ENCODE measurements at regions not wholly inside any gene's neighbourhood (a gene's known extent, or its start where the extent isn't known, plus 50 kb on each side); places are given as distances from the start of the nearest gene placed in this dataset.

DNA sequence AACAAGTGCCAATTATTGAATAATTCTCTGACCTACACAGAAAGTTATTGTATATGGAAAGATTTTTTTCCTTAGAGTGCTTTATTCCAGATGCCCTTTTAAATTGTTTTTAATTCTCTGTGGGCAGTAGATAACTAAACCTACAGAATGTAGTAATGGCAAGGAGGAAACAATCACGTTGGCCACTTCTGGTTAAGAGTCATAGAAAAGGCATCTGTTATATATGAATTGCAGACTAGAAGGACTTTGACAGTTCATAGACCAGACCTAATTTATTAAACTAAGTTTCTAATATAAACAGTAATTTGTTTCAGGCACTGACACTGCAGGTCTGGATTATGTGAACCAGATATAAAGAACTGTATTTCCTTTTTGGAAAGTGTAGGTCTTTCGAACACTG is 607.5 kb downstream of the PLCL1 start:
- DNase-seq (ENCODE audit: extremely low read depth, low read depth) = no peak
- TF ChIP-seq, protein P1, sequence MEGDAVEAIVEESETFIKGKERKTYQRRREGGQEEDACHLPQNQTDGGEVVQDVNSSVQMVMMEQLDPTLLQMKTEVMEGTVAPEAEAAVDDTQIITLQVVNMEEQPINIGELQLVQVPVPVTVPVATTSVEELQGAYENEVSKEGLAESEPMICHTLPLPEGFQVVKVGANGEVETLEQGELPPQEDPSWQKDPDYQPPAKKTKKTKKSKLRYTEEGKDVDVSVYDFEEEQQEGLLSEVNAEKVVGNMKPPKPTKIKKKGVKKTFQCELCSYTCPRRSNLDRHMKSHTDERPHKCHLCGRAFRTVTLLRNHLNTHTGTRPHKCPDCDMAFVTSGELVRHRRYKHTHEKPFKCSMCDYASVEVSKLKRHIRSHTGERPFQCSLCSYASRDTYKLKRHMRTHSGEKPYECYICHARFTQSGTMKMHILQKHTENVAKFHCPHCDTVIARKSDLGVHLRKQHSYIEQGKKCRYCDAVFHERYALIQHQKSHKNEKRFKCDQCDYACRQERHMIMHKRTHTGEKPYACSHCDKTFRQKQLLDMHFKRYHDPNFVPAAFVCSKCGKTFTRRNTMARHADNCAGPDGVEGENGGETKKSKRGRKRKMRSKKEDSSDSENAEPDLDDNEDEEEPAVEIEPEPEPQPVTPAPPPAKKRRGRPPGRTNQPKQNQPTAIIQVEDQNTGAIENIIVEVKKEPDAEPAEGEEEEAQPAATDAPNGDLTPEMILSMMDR (IDR thresholded peaks at IDR 0.05; ENCODE audit: low read depth, low read length) = no peak

DNA sequence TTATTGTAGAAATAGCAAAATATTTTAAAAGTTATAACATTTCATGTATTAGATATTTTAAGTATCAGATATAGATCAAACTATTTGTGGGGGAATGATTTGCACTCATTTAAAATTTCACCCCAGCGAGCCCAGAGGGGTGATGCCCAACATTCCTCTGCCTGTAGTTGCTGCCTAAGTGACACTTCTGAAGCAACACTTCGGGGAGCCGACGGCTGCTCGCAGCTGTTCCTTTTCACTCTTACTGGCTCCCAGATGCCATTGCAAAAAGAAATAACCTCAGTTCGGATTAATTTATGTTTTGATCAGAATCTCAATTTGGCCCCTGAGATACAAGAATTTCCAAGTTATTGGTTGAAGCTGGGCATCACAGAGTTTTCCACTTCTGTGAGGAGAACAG is 603.8 kb downstream of the PLCL1 start:
- TF ChIP-seq, protein P1 (IDR thresholded peaks at IDR 0.05; ENCODE audit: low read depth, low read length) = no peak
- no peak for DNase-seq (ENCODE audit: extremely low read depth, low read depth)

- DNase-seq (ENCODE audit: extremely low read depth, low read depth) = no peak
- TF ChIP-seq, protein P1 (IDR thresholded peaks at IDR 0.05; ENCODE audit: low read depth, low read length) = no peak
Observed at GRCh38 chr2:198405311-198405710, 600.9 kb downstream of the PLCL1 start.

DNA sequence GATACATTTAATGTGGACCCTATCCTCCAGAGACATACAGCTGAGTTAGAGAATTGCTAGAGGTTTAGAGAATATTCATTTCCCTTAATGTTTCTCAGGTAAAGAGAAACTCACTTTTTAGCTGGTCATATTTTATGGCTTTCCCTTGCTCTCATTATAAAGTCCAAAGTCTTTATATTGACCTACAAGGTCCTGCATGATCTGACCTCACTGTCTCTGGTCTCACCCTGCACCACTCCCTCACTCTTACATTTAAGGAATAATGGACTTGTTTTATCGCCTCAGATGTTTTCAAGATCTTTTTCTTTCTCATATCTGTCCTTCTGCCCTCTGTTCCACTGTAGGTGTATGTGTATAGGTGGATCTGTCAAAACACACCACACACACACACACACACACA is 597.3 kb downstream of the PLCL1 start:
- DNase-seq (ENCODE audit: extremely low read depth, low read depth) = no peak
- TF ChIP-seq, protein P1 (IDR thresholded peaks at IDR 0.05; ENCODE audit: low read depth, low read length) = no peak

- TF ChIP-seq, protein P1 (IDR thresholded peaks at IDR 0.05; ENCODE audit: low read depth, low read length) = no peak
Observed at GRCh38 chr2:198400999-198401398, 596.6 kb downstream of the PLCL1 start.

GRCh38 chr2:198394208-198394607 is 589.8 kb downstream of the PLCL1 start:
- TF ChIP-seq, protein P1 (IDR thresholded peaks at IDR 0.05; ENCODE audit: low read depth, low read length) = no peak
- DNase-seq (ENCODE audit: extremely low read depth, low read depth) = no peak

More at GRCh38 chr2:198400999-198401398, 596.6 kb downstream of the PLCL1 start:
- no peak for DNase-seq (ENCODE audit: extremely low read depth, low read depth)

DNA sequence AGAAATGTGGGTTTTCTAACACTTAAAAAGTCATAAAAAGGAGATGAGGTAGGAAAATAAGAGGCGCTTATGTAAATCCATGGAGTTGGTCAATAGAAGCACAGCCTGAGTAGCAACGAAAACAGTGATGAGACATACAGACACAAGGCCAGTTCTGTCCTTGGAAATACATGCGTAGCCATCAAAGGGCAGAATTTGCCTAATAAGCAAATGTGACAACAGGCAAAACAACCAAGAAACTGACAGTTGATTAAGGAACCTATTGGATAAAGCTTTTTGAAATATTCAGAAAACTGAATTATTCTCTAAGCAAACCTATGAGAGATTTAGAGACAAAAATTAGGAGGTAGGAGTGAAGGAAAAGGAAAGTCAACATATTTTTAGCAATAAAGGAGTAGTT is 586.3 kb downstream of the PLCL1 start:
- TF ChIP-seq, protein P1 (IDR thresholded peaks at IDR 0.05; ENCODE audit: low read depth, low read length) = no peak
- DNase-seq (ENCODE audit: extremely low read depth, low read depth) = no peak
